Parathyroid adenoma (tissue), 2 donors: ENCODE measurements at regions not wholly inside any gene's neighbourhood (a gene's known extent, or its start where the extent isn't known, plus 50 kb on each side); places are given as distances from the start of the nearest gene placed in this dataset.

Source experiments
- H2AFZ ChIP-seq: fragments of 300-600 bp; sonication (generic); one replicate; pipeline ENCODE4 v1.7.0; 2017; ENCODE audit warnings: antibody characterized with exemption, mild to moderate bottlenecking
- H3K27ac ChIP-seq: fragments of 300-600 bp; sonication (generic); one replicate; pipeline ENCODE4 v1.7.0; 2017
- H3K27me3 ChIP-seq: fragments of 300-600 bp; sonication (generic); one replicate; pipeline ENCODE4 v1.7.0; 2017; ENCODE audit warnings: low read length; ENCODE audit not compliant: control insufficient read depth, insufficient read depth
- H3K36me3 ChIP-seq: fragments of 300-600 bp; sonication (generic); one replicate; pipeline ENCODE4 v1.7.0; 2017; ENCODE audit warnings: low read length; ENCODE audit not compliant: control insufficient read depth, insufficient read depth
- H3K4me1 ChIP-seq: fragments of 300-600 bp; sonication (generic); one replicate; pipeline ENCODE4 v1.7.0; 2017; ENCODE audit warnings: control low read depth
- H3K4me2 ChIP-seq: fragments of 300-600 bp; sonication (generic); one replicate; pipeline ENCODE4 v1.7.0; 2017; ENCODE audit warnings: low read length
- H3K4me3 ChIP-seq: fragments of 300-600 bp; sonication (generic); one replicate; pipeline ENCODE4 v1.7.0; 2017; ENCODE audit warnings: low read depth, low read length
- H3K79me2 ChIP-seq: fragments of 300-600 bp; sonication (generic); one replicate; pipeline ENCODE4 v1.7.0; 2017; ENCODE audit warnings: control low read depth
- H3K9ac ChIP-seq: fragments of 300-600 bp; sonication (generic); one replicate; pipeline ENCODE4 v1.7.0; 2017; ENCODE audit warnings: mild to moderate bottlenecking
- H3K9me3 ChIP-seq: fragments of 300-600 bp; sonication (generic); one replicate; pipeline ENCODE4 v1.7.0; 2017; ENCODE audit warnings: low read length; ENCODE audit not compliant: control insufficient read depth
- TF ChIP-seq, protein P1 (sequence below): fragments of 300-600 bp; sonication (generic); IDR thresholded peaks from one replicate; pipeline ENCODE4 v1.7.0; 2017; ENCODE audit warnings: antibody characterized with exemption, mild to moderate bottlenecking
- donor health status: primary hyperparathyroidism.

DNA sequence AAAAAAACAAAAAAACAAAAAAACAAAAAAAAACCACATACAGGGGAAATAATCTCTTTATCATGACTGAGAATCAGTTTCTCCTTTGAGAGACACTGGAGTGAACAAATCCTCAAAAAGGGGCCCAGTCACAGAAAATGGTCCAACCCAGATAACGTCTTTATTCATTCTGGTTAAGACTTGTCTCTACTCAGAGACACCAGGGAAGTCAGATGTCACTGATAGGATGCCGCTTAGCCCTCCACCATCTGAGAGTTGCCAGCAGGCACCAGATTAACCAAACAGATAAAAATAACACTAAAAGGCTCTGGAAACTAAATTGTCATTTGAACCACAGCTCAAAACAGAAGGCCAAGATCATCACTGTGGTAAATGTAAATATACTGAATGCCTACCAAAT, 1163.4 kb upstream of the ATXN8OS start:
- H3K9ac ChIP-seq: no peak overlapping the region
- no peaks in the 10 kb centered on the region for H3K4me1 ChIP-seq
- no peaks in the 10 kb centered on the region for H3K27me3 ChIP-seq
- TF ChIP-seq, protein P1, sequence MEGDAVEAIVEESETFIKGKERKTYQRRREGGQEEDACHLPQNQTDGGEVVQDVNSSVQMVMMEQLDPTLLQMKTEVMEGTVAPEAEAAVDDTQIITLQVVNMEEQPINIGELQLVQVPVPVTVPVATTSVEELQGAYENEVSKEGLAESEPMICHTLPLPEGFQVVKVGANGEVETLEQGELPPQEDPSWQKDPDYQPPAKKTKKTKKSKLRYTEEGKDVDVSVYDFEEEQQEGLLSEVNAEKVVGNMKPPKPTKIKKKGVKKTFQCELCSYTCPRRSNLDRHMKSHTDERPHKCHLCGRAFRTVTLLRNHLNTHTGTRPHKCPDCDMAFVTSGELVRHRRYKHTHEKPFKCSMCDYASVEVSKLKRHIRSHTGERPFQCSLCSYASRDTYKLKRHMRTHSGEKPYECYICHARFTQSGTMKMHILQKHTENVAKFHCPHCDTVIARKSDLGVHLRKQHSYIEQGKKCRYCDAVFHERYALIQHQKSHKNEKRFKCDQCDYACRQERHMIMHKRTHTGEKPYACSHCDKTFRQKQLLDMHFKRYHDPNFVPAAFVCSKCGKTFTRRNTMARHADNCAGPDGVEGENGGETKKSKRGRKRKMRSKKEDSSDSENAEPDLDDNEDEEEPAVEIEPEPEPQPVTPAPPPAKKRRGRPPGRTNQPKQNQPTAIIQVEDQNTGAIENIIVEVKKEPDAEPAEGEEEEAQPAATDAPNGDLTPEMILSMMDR: no peak
- no peaks in the 10 kb centered on the region for H3K79me2 ChIP-seq
- H3K4me2 ChIP-seq: no peak overlapping the region
- no peaks in the 10 kb centered on the region for H3K36me3 ChIP-seq
- no peaks in the 10 kb centered on the region for H3K9me3 ChIP-seq
- no peak overlapping the region for H2AFZ ChIP-seq
- H3K4me3 ChIP-seq: no peak overlapping the region
- H3K27ac ChIP-seq: no peak overlapping the region

DNA sequence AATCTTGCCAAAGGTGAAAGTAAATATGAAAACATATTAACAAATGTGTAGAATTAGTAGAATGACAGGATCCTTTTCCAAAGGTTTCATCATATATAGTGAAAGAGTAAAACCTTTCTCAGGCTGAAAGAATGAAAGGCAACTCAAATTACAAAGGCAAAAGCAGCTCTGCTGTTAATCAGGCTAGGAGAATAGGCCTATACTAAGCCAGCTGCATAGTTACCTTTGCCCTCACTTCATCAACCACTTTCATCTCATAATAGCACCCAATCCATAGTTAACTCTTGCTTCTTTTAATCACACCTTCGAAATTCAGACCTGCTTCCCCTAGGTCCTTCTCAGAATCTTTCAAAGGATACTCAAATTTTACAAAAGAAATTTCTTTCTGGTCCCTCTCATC, 1167.6 kb upstream of the ATXN8OS start:
- no peak overlapping the region for H3K4me3 ChIP-seq
- no peak overlapping the region for H3K27ac ChIP-seq
- no peak overlapping the region for H3K4me2 ChIP-seq
- no peaks in the 10 kb centered on the region for H3K27me3 ChIP-seq
- H3K9me3 ChIP-seq: no peaks in the 10 kb centered on the region
- H3K36me3 ChIP-seq: no peaks in the 10 kb centered on the region
- H3K4me1 ChIP-seq: no peaks in the 10 kb centered on the region
- no peaks in the 10 kb centered on the region for H3K79me2 ChIP-seq
- H3K9ac ChIP-seq: no peak overlapping the region
- TF ChIP-seq, protein P1: no peak
- no peak overlapping the region for H2AFZ ChIP-seq

DNA sequence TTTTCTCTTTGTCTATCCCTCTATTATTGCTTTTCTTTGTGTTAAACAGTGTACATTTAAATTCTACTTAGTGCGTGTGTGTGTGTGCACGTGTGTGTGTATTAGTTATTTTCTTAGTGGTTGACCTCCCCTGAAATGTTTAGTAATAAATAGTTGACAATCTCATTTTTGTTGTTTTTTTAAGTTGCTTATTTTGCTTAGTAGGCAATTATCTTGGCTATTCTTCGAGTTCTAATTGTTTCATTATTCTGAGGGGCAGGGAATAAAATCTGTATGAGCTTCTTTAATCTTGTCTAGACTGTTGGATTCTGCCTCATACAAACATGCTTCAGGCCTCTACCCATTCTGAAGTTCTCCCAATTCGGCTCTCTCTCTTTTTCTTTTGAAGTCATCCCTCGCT, 1169.0 kb upstream of the ATXN8OS start:
- no peaks in the 10 kb centered on the region for H3K4me1 ChIP-seq
- no peak overlapping the region for H3K9ac ChIP-seq
- no peak overlapping the region for H3K4me2 ChIP-seq
- no peaks in the 10 kb centered on the region for H3K79me2 ChIP-seq
- H3K27me3 ChIP-seq: no peaks in the 10 kb centered on the region
- TF ChIP-seq, protein P1: no peak
- H3K4me3 ChIP-seq: no peak overlapping the region
- H3K9me3 ChIP-seq: no peaks in the 10 kb centered on the region
- no peaks in the 10 kb centered on the region for H3K36me3 ChIP-seq
- H3K27ac ChIP-seq: no peak overlapping the region
- H2AFZ ChIP-seq: no peak overlapping the region

DNA sequence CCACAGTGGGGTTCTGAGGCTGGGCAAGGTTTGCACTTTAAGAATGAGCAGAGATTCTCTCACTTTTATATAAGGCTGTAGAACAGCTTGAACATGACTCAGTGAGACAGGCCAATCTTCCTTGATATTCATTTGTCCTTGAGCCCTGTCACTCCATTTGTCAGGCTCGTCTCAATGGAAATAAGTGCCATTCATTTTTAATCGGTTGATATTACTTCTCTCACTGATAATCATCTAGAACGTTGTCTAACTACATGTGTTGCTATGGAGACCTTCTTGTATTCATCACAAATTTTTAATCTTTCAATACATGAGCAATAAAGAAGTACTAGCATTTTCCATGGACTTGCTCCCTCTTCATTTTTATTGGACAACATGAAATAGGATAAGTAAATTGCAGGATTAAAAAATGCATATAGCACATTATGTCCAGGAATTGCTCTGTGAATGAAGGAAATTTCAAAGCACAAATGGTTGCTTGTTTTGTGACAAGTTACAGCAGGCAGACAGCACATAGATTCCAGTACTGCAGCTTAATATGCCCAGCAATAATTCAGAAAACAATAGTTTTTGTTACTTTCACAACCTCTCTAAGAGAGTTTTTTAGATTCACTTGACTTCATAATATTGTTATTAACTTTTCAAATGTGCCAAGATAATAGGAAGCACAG, 1178.4 kb upstream of the ATXN8OS start:
- Histone ChIP-seq H3K4me3 (no peak overlapping the region), H3K4me2 (no peak overlapping the region), H3K4me1 (no peaks in the 10 kb centered on the region), H3K9ac (no peak overlapping the region), H3K27me3 (no peaks in the 10 kb centered on the region), H3K79me2 (no peaks in the 10 kb centered on the region), H3K9me3 (no peaks in the 10 kb centered on the region), H3K27ac (no peak overlapping the region), H3K36me3 (no peaks in the 10 kb centered on the region), H2AFZ (no peak overlapping the region)
- TF ChIP-seq, protein P1: no peak

DNA sequence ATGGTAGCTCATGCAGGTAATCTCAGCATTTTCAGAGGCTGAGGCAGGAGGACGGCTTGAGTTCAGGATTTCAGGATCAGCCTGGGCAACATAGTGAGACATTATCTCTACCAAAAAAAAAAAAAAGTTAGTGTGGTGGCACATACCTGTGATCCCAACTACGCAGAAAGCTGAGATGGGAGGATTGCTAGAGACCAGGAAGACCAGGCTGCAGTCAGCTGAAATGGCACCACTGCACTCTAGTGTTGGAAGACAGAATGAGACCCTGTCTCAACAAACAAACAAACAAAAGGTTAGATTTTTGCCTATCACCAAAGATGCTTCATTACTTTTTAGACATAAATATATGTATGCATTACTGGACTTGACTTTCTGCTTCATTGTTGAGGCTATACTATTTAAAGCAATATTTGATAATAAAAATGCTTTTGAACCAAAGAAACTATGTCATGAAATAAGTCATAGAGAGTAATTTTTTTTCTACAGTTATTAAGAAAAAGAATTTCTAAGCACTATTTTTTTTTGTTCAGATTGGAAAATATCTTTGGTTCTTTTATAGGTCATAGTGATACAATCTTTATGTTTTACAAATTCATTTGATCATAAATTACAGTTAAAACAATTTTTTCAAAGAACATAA, 1180.1 kb upstream of the ATXN8OS start:
- TF ChIP-seq, protein P1: no peak
- Histone ChIP-seq H3K9me3 (no peaks in the 10 kb centered on the region), H3K79me2 (no peaks in the 10 kb centered on the region), H3K36me3 (no peaks in the 10 kb centered on the region), H3K27ac (no peak overlapping the region), H3K4me1 (no peaks in the 10 kb centered on the region), H2AFZ (no peak overlapping the region), H3K9ac (no peak overlapping the region), H3K27me3 (no peaks in the 10 kb centered on the region), H3K4me3 (no peak overlapping the region), H3K4me2 (no peak overlapping the region)
